ENCODE measurements at regions not wholly inside any gene's neighbourhood (a gene's known extent, or its start where the extent isn't known, plus 50 kb on each side); places are given as distances from the start of the nearest gene placed in this dataset.
"Not testable (repeated sequence)": the region's sequence is repeated elsewhere in the genome, so short reads cannot be mapped to it uniquely, and the experiment has no call there.

- DNase-seq, result no peak
These were observed 376.2 kb upstream of the CLINT1 start for GRCh38 chr5:158235159-158235547.

GRCh38 chr5:158234323-158235158 lies 375.6 kb upstream of the CLINT1 start:
- DNase-seq, result no peak

GRCh38 chr5:158233735-158234322 lies 374.9 kb upstream of the CLINT1 start:
- DNase-seq, result no peak

- not testable (repeated sequence) for DNase-seq
These were observed 368.4 kb upstream of the CLINT1 start for GRCh38 chr5:158227314-158227713.

GRCh38 chr5:158226496-158226895 lies 367.6 kb upstream of the CLINT1 start:
- no peak for DNase-seq

- DNase-seq, result no peak
These were observed 365.3 kb upstream of the CLINT1 start for GRCh38 chr5:158224253-158224652.

GRCh38 chr5:158223054-158223600 lies 364.2 kb upstream of the CLINT1 start:
- DNase-seq, result no peak

- DNase-seq, result no peak
These were observed 354.0 kb upstream of the CLINT1 start for GRCh38 chr5:158212917-158213316.

GRCh38 chr5:158212237-158212636 lies 353.3 kb upstream of the CLINT1 start:
- no peak for DNase-seq

GRCh38 chr5:158209219-158209908 lies 350.4 kb upstream of the CLINT1 start:
- DNase-seq, result no peak

- no peak for DNase-seq
These were observed 348.8 kb upstream of the CLINT1 start for GRCh38 chr5:158207733-158208132.

GRCh38 chr5:158205992-158206391 lies 347.0 kb upstream of the CLINT1 start:
- DNase-seq, result no peak

GRCh38 chr5:158203261-158203660 lies 344.3 kb upstream of the CLINT1 start:
- no peak for DNase-seq

GRCh38 chr5:158202801-158203200 lies 343.9 kb upstream of the CLINT1 start:
- no peak for DNase-seq

- DNase-seq, result no peak
These were observed 341.7 kb upstream of the CLINT1 start for GRCh38 chr5:158200619-158201018.

- DNase-seq, result no peak
These were observed 339.7 kb upstream of the CLINT1 start for GRCh38 chr5:158198636-158199035.

GRCh38 chr5:158195416-158196210 lies 336.7 kb upstream of the CLINT1 start:
- DNase-seq, result no peak

- DNase-seq, result no peak
These were observed 335.6 kb upstream of the CLINT1 start for GRCh38 chr5:158194561-158194976.

- DNase-seq, result not testable (repeated sequence)
These were observed 334.4 kb upstream of the CLINT1 start for GRCh38 chr5:158193395-158193794.

- no peak for DNase-seq
These were observed 321.5 kb upstream of the CLINT1 start for GRCh38 chr5:158180407-158180806.

- DNase-seq, result no peak
These were observed 320.3 kb upstream of the CLINT1 start for GRCh38 chr5:158179271-158179670.

- DNase-seq, result no peak
These were observed 319.6 kb upstream of the CLINT1 start for GRCh38 chr5:158178535-158178934.

- no peak for DNase-seq
These were observed 318.2 kb upstream of the CLINT1 start for GRCh38 chr5:158177146-158177545.
